IMR-90 (cell line): ENCODE measurements at regions not wholly inside any gene's neighbourhood (a gene's known extent, or its start where the extent isn't known, plus 50 kb on each side); places are given as distances from the start of the nearest gene placed in this dataset.

ENCODE experiments used
- BHLHE40 ChIP-seq: fragments of 150-350 bp; IDR thresholded peaks from 2 replicates; pipeline ENCODE4 v1.6.1; 2016; ENCODE audit warnings: mild to moderate bottlenecking, low read depth, low read length
- CEBPB ChIP-seq: IDR thresholded peaks from 2 replicates; pipeline ENCODE4 v1.6.1; 2012; ENCODE audit warnings: low read depth, low read length, improper control_type of control experiment
- CHD1 ChIP-seq: IDR thresholded peaks from 2 replicates; pipeline ENCODE4 v1.6.1; 2012; ENCODE audit warnings: low read depth, low read length, improper control_type of control experiment
- MAFK ChIP-seq: IDR thresholded peaks from 2 replicates; pipeline ENCODE4 v1.6.1; 2012; ENCODE audit warnings: low read depth, low read length, improper control_type of control experiment
- MAZ ChIP-seq: IDR thresholded peaks from 2 replicates; pipeline ENCODE4 v1.6.1; 2012; ENCODE audit warnings: low read depth, mild to moderate bottlenecking, low read length, improper control_type of control experiment, moderate library complexity, borderline replicate concordance
- MXI1 ChIP-seq: IDR thresholded peaks from 2 replicates; pipeline ENCODE4 v1.6.1; 2012; ENCODE audit warnings: low read depth, mild to moderate bottlenecking, low read length, moderate library complexity, borderline replicate concordance
- POLR2A ChIP-seq: IDR thresholded peaks from 2 replicates; pipeline ENCODE4 v1.6.1; 2012; ENCODE audit warnings: mild to moderate bottlenecking, low read depth, low read length
- RAD21 ChIP-seq: IDR thresholded peaks from 2 replicates; pipeline ENCODE4 v1.6.1; 2012; ENCODE audit warnings: low read length, improper control_type of control experiment
- RCOR1 ChIP-seq: IDR thresholded peaks from 2 replicates; pipeline ENCODE4 v1.6.1; 2012; ENCODE audit warnings: mild to moderate bottlenecking, low read length, improper control_type of control experiment; ENCODE audit not compliant: insufficient replicate concordance
- RFX5 ChIP-seq: IDR thresholded peaks from 2 replicates; pipeline ENCODE4 v1.8.0; 2012; ENCODE audit warnings: low read depth, mild to moderate bottlenecking, low read length, moderate library complexity
- SMC3 ChIP-seq: fragments of 150-350 bp; IDR thresholded peaks from 2 replicates; pipeline ENCODE4 v1.6.1; 2016; ENCODE audit warnings: low read depth, mild to moderate bottlenecking, antibody characterized with exemption, low read length, moderate library complexity
- TF ChIP-seq, protein P1 (sequence below): conservative IDR thresholded peaks from 2 replicates; pipeline ENCODE4 v1.5.1; 2012; ENCODE audit warnings: mild to moderate bottlenecking, low read depth, low read length, improper control_type of control experiment
- TF ChIP-seq, protein P2 (sequence below): fragments of 150-350 bp; IDR thresholded peaks from 2 replicates; pipeline ENCODE4 v1.6.1; 2016; ENCODE audit warnings: low read depth, mild to moderate bottlenecking, low read length, moderate library complexity, borderline replicate concordance
- TF ChIP-seq, protein P3 (sequence below): fragments of 150-350 bp; IDR thresholded peaks from 2 replicates; pipeline ENCODE4 v1.6.1; 2017; ENCODE audit warnings: mild to moderate bottlenecking, antibody characterized with exemption, low read length, low read depth

DNA sequence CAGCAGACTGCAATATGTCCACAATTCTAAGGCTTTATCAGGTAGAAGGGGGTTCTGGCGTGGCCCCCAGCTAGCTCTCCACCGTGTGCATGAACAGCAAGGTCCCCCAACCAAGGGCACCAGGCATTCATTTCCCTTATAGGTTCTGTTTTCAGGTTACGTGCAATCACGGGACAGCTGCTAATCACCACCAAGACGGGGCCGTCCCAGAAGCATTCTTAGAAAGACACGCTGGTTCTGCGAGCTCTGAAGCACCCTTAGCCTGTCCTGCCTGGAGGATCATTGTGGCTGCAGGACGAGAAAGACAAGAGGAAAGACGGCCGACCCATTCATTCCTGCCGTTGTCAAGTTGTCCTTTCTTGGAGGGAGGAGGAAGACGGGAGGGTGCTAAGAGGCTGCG is 302.9 kb downstream of the SOX9 start:
- TF ChIP-seq BHLHE40 (no peak), MXI1 (no peak), SMC3 (no peak), POLR2A (no peak), CHD1 (no peak), CEBPB (no peak), MAZ (no peak), RAD21 (no peak), MAFK (no peak), RFX5 (no peak), RCOR1 (no peak)
- TF ChIP-seq, protein P1, sequence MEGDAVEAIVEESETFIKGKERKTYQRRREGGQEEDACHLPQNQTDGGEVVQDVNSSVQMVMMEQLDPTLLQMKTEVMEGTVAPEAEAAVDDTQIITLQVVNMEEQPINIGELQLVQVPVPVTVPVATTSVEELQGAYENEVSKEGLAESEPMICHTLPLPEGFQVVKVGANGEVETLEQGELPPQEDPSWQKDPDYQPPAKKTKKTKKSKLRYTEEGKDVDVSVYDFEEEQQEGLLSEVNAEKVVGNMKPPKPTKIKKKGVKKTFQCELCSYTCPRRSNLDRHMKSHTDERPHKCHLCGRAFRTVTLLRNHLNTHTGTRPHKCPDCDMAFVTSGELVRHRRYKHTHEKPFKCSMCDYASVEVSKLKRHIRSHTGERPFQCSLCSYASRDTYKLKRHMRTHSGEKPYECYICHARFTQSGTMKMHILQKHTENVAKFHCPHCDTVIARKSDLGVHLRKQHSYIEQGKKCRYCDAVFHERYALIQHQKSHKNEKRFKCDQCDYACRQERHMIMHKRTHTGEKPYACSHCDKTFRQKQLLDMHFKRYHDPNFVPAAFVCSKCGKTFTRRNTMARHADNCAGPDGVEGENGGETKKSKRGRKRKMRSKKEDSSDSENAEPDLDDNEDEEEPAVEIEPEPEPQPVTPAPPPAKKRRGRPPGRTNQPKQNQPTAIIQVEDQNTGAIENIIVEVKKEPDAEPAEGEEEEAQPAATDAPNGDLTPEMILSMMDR: no peak
- TF ChIP-seq, protein P2, sequence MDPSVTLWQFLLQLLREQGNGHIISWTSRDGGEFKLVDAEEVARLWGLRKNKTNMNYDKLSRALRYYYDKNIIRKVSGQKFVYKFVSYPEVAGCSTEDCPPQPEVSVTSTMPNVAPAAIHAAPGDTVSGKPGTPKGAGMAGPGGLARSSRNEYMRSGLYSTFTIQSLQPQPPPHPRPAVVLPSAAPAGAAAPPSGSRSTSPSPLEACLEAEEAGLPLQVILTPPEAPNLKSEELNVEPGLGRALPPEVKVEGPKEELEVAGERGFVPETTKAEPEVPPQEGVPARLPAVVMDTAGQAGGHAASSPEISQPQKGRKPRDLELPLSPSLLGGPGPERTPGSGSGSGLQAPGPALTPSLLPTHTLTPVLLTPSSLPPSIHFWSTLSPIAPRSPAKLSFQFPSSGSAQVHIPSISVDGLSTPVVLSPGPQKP: no peak
- TF ChIP-seq, protein P3, sequence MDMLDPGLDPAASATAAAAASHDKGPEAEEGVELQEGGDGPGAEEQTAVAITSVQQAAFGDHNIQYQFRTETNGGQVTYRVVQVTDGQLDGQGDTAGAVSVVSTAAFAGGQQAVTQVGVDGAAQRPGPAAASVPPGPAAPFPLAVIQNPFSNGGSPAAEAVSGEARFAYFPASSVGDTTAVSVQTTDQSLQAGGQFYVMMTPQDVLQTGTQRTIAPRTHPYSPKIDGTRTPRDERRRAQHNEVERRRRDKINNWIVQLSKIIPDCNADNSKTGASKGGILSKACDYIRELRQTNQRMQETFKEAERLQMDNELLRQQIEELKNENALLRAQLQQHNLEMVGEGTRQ: no peak
